Loucy (cell line): ENCODE measurements at regions not wholly inside any gene's neighbourhood (a gene's known extent, or its start where the extent isn't known, plus 50 kb on each side); places are given as distances from the start of the nearest gene placed in this dataset.

ENCODE experiments used
- EZH2phosphoT487 ChIP-seq: fragments of 200-600 bp; IDR thresholded peaks from 2 replicates; pipeline ENCODE4 v1.6.1; 2018; ENCODE audit warnings: antibody characterized with exemption, mild to moderate bottlenecking, moderate library complexity, borderline replicate concordance
- TF ChIP-seq, protein P1 (sequence below): fragments of 200-600 bp; sonication (generic); conservative IDR thresholded peaks from 2 replicates; pipeline ENCODE4 v1.5.1; 2014; ENCODE audit warnings: mild to moderate bottlenecking, antibody characterized with exemption, low read length

DNA sequence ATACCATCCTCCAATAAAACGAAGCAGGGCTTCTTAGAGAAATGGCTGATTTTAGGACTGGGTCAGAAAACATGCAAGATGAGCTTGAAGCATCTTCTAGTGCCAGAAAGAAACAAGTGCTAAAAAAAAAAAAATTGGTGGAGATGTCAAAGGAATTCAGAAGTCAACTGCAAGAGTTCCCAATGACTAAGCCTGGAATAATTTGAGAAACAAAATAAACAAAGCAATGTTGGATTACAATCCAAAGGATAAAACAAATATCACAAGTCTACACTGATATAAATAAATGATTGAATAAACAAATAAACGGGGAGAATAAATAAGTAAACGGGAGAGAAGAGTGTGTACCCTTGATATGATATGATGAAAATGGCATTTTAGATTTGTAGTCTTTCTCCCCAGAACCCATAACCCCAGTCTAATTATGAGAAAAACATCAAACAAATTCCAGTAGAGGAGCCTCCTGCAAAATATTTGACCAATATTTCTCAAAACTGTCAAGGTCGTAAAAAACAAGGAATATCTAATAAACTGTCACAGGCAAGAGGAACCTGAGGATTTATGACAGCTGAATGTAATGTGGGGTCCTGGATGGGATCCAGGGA lies 63.5 kb upstream of the CCL21 start:
- TF ChIP-seq, protein P1, sequence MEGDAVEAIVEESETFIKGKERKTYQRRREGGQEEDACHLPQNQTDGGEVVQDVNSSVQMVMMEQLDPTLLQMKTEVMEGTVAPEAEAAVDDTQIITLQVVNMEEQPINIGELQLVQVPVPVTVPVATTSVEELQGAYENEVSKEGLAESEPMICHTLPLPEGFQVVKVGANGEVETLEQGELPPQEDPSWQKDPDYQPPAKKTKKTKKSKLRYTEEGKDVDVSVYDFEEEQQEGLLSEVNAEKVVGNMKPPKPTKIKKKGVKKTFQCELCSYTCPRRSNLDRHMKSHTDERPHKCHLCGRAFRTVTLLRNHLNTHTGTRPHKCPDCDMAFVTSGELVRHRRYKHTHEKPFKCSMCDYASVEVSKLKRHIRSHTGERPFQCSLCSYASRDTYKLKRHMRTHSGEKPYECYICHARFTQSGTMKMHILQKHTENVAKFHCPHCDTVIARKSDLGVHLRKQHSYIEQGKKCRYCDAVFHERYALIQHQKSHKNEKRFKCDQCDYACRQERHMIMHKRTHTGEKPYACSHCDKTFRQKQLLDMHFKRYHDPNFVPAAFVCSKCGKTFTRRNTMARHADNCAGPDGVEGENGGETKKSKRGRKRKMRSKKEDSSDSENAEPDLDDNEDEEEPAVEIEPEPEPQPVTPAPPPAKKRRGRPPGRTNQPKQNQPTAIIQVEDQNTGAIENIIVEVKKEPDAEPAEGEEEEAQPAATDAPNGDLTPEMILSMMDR, result no peak
- TF ChIP-seq EZH2phosphoT487, result no peak
